Esophagus muscularis mucosa (tissue), 4 donors: ENCODE measurements at regions not wholly inside any gene's neighbourhood (a gene's known extent, or its start where the extent isn't known, plus 50 kb on each side); places are given as distances from the start of the nearest gene placed in this dataset.

ENCODE experiments used
- CTCF ChIP-seq, 3 experiments: fragments of 200-600 bp in 2 of 3; fragments of 450-650 bp in 1 of 3; sonication (generic) in 2 of 3; IDR thresholded peaks; one replicate each; pipeline ENCODE4 v1.5.1; 2017 to 2019; ENCODE audit warnings: antibody characterized with exemption in 3 of 3, mild to moderate bottlenecking in 2 of 3, moderate library complexity in 1 of 3
- EP300 ChIP-seq: sonication (generic); formaldehyde crosslinking; IDR thresholded peaks from one replicate; pipeline ENCODE4 v1.6.1; 2017; ENCODE audit warnings: antibody characterized with exemption
- POLR2A ChIP-seq: fragments of 450-650 bp; IDR thresholded peaks from one replicate; pipeline ENCODE4 v1.6.1; 2017; ENCODE audit warnings: antibody characterized with exemption, moderate library complexity, mild to moderate bottlenecking, low read depth
- POLR2AphosphoS5 ChIP-seq, 2 donors: sonication (generic); formaldehyde crosslinking; IDR thresholded peaks; one replicate each; pipeline ENCODE4 v1.6.1; 2017; ENCODE audit warnings: antibody characterized with exemption in 2 of 2

DNA sequence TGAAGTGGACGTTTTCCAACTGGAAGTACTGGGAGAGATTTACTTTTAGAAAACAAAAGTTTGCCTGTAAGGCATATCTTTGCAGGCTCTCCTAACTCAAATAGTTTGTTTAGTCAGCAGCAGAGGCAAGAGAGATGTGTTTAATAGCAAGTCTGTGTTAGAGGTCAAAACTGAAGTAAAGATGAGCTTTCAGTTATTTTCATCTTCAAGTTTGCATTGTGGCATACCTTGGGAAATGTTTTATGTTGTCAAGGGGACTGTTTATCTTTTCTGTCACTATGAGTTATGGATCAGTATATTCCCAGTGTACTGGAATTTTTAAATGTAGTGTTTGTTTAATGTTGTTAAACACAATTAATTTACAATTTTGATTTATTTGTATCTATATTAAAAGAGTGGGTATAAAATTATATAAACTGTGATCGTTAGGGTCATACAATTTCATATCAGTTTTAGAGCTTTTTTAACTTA, 169.7 kb upstream of the PPP1R3A start:
- TF ChIP-seq CTCF (IDR thresholded peaks at IDR 0.05) = no peak
- no peak for TF ChIP-seq POLR2A
- TF ChIP-seq EP300 = no peak
- TF ChIP-seq POLR2AphosphoS5 (IDR thresholded peaks at IDR 0.05) = no peak
